Small intestine (tissue), 7 donors: ENCODE measurements at regions not wholly inside any gene's neighbourhood (a gene's known extent, or its start where the extent isn't known, plus 50 kb on each side); places are given as distances from the start of the nearest gene placed in this dataset.

ENCODE experiments used
- DNase-seq, 2 donors: peaks; one replicate each; pipeline versions ENCODE4 v3.0.0 to v3.0.0-alpha.2; 2013
- FAIRE-seq: peaks from 2 replicates; lab custom pipeline; 2012; peaks lifted over from hg19 to GRCh38; lab: Jason Lieb, UNC
- H3K27ac ChIP-seq, 3 donors: one replicate each; pipeline ENCODE4 v1.5.1; 2013; ENCODE audit warnings: low read length in 2 of 3, mild to moderate bottlenecking in 2 of 3, control low read depth in 1 of 3, inconsistent platforms in 1 of 3, low read depth in 1 of 3, moderate library complexity in 1 of 3
- H3K27me3 ChIP-seq, 3 donors: one replicate each; pipeline ENCODE4 v1.6.1; 2013; ENCODE audit warnings: low read length in 3 of 3, inconsistent platforms in 1 of 3; ENCODE audit not compliant: control insufficient read depth in 3 of 3, insufficient read depth in 3 of 3
- H3K36me3 ChIP-seq, 3 donors: one replicate each; pipeline ENCODE4 v1.6.1; 2013; ENCODE audit warnings: low read length in 3 of 3, inconsistent platforms in 1 of 3, low read depth in 1 of 3, mild to moderate bottlenecking in 1 of 3, moderate library complexity in 1 of 3; ENCODE audit not compliant: control insufficient read depth in 3 of 3, insufficient read depth in 2 of 3
- H3K4me1 ChIP-seq, 3 donors: one replicate each; pipeline ENCODE4 v1.6.1; 2013; ENCODE audit warnings: low read length in 2 of 3, inconsistent platforms in 1 of 3, low read depth in 1 of 3, mild to moderate bottlenecking in 1 of 3, moderate library complexity in 1 of 3; ENCODE audit not compliant: control insufficient read depth in 3 of 3, insufficient read depth in 2 of 3
- H3K4me3 ChIP-seq, 3 donors: one replicate each; pipeline ENCODE4 v1.5.1; 2013; ENCODE audit warnings: low read length in 3 of 3, control low read depth in 1 of 3, inconsistent platforms in 1 of 3, low read depth in 1 of 3, mild to moderate bottlenecking in 1 of 3, moderate library complexity in 1 of 3
- H3K9me3 ChIP-seq, 2 donors: one replicate each; pipeline ENCODE4 v1.6.1; 2013; ENCODE audit warnings: low read depth in 1 of 2, low read length in 1 of 2; ENCODE audit not compliant: control insufficient read depth in 2 of 2, insufficient read depth in 1 of 2
- WGBS, 3 donors: extraction: QIAGEN DNeasy Blood & Tissue Kit; methylation state at CpG; one replicate each; pipeline ENCODE4 v1.1.7; 2013; 5-methylcytosine and 5-hydroxymethylcytosine counted together
- donor health status: healthy with polysubstance abuse.
- donor health status: control.
- donor health status: control.
- donor health status: Bipolar disorder and iron deficiency.
- donor health status: healthy.

GRCh38 chr5:167886196-167886595, 405.2 kb upstream of the WWC1 start:
- 82 to 95% (median 94%) methylated on average over 1 of the region's 1 CpG for WGBS, 3 donors
- Histone ChIP-seq H3K4me3 (no peak overlapping the region), H3K27me3 (no peaks in the 10 kb centered on the region), H3K9me3 (no peaks in the 10 kb centered on the region), H3K27ac (no peak overlapping the region), H3K36me3 (no peaks in the 10 kb centered on the region), H3K4me1 (no peaks in the 10 kb centered on the region)
- no peak for FAIRE-seq
- no peak for DNase-seq

GRCh38 chr5:167888393-167888792, 403.1 kb upstream of the WWC1 start:
- no peaks in the 10 kb centered on the region for H3K9me3 ChIP-seq
- no peaks in the 10 kb centered on the region for H3K36me3 ChIP-seq
- FAIRE-seq, result no peak
- no peak for DNase-seq
- no peak overlapping the region for H3K4me3 ChIP-seq
- H3K27ac ChIP-seq, result no peak overlapping the region
- H3K4me1 ChIP-seq, result no peaks in the 10 kb centered on the region
- WGBS, 3 donors, result 42 to 58% (median 57%) methylated on average over 1 of the region's 1 CpG
- no peaks in the 10 kb centered on the region for H3K27me3 ChIP-seq

GRCh38 chr5:167889276-167889675, 402.2 kb upstream of the WWC1 start:
- Histone ChIP-seq H3K9me3 (no peaks in the 10 kb centered on the region), H3K27ac (no peak overlapping the region), H3K4me1 (no peaks in the 10 kb centered on the region), H3K4me3 (no peak overlapping the region), H3K27me3 (no peaks in the 10 kb centered on the region), H3K36me3 (no peaks in the 10 kb centered on the region)
- DNase-seq (no peak), FAIRE-seq (no peak)
- 70 to 74% (median 71%) methylated on average over 9 of the region's 9 CpGs for WGBS, 3 donors

GRCh38 chr5:167892352-167893115, 398.9 kb upstream of the WWC1 start:
- Histone ChIP-seq H3K4me1 (no peaks in the 10 kb centered on the region), H3K36me3 (no peaks in the 10 kb centered on the region), H3K27ac (no peak overlapping the region), H3K9me3 (no peaks in the 10 kb centered on the region), H3K4me3 (no peak overlapping the region), H3K27me3 (no peaks in the 10 kb centered on the region)
- FAIRE-seq (no peak), DNase-seq (no peak)
- 72 to 85% (median 78%) methylated on average over 3 of the region's 3 CpGs for WGBS, 3 donors

GRCh38 chr5:167893271-167893670, 398.2 kb upstream of the WWC1 start:
- Histone ChIP-seq H3K27me3 (no peaks in the 10 kb centered on the region), H3K4me3 (no peak overlapping the region), H3K9me3 (no peaks in the 10 kb centered on the region), H3K27ac (no peak overlapping the region), H3K36me3 (no peaks in the 10 kb centered on the region), H3K4me1 (no peaks in the 10 kb centered on the region)
- FAIRE-seq (no peak), DNase-seq (no peak)
- 73 to 76% (median 75%) methylated on average over 7 of the region's 7 CpGs for WGBS, 3 donors

GRCh38 chr5:167894631-167895472, 396.6 kb upstream of the WWC1 start:
- no peak overlapping the region for H3K27ac ChIP-seq
- H3K36me3 ChIP-seq, result no peaks in the 10 kb centered on the region
- DNase-seq (no peak), FAIRE-seq (no peak)
- 69 to 74% (median 73%) methylated on average over 4 of the region's 4 CpGs for WGBS, 3 donors
- H3K4me1 ChIP-seq, result no peaks in the 10 kb centered on the region
- no peak overlapping the region for H3K4me3 ChIP-seq
- no peaks in the 10 kb centered on the region for H3K9me3 ChIP-seq
- no peaks in the 10 kb centered on the region for H3K27me3 ChIP-seq

GRCh38 chr5:167895899-167896659, 395.4 kb upstream of the WWC1 start:
- Histone ChIP-seq H3K4me1 (no peaks in the 10 kb centered on the region), H3K27me3 (no peaks in the 10 kb centered on the region), H3K27ac (no peak overlapping the region), H3K4me3 (no peak overlapping the region), H3K36me3 (no peaks in the 10 kb centered on the region), H3K9me3 (no peaks in the 10 kb centered on the region)
- WGBS, 3 donors, result 81 to 85% (median 83%) methylated on average over 8 of the region's 8 CpGs
- DNase-seq (no peak), FAIRE-seq (no peak)

GRCh38 chr5:167896814-167897213, 394.6 kb upstream of the WWC1 start:
- DNase-seq (no peak), FAIRE-seq (no peak)
- H3K27me3 ChIP-seq, result peaks cover 0 to under 1% (median 0%) of the 10 kb centered on the region in 3 donors
- no peaks in the 10 kb centered on the region for H3K4me1 ChIP-seq
- no peak overlapping the region for H3K4me3 ChIP-seq
- WGBS, 3 donors, result 79 to 88% (median 87%) methylated on average over 10 of the region's 10 CpGs
- no peak overlapping the region for H3K27ac ChIP-seq
- no peaks in the 10 kb centered on the region for H3K9me3 ChIP-seq
- H3K36me3 ChIP-seq, result no peaks in the 10 kb centered on the region
